WERI-Rb-1 (cell line): ENCODE measurements at regions not wholly inside any gene's neighbourhood (a gene's known extent, or its start where the extent isn't known, plus 50 kb on each side); places are given as distances from the start of the nearest gene placed in this dataset.
A peak's percentile ranks its signal among the peaks of the same experiment; 100 is the strongest.
"Not testable (repeated sequence)": the region's sequence is repeated elsewhere in the genome, so short reads cannot be mapped to it uniquely, and the experiment has no call there.

Experiments used
- DNase-seq: peaks from one replicate; pipeline ENCODE4 v3.0.0-alpha.2; 2020
- H3K27ac ChIP-seq: fragments of 250-450 bp; sonication (Bioruptor Pico); 2 replicates; pipeline ENCODE4 v1.5.1; 2020; ENCODE audit warnings: mild to moderate bottlenecking, moderate library complexity
- H3K27me3 ChIP-seq: fragments of 250-450 bp; sonication (Bioruptor Pico); 2 replicates; pipeline ENCODE4 v1.5.1; 2021; ENCODE audit warnings: mild to moderate bottlenecking, low read depth, moderate library complexity; ENCODE audit not compliant: insufficient read depth, severe bottlenecking
- H3K36me3 ChIP-seq: fragments of 250-450 bp; sonication (Bioruptor Pico); 2 replicates; pipeline ENCODE4 v1.5.1; 2020; ENCODE audit warnings: mild to moderate bottlenecking, moderate library complexity
- H3K4me3 ChIP-seq: 2 replicates; pipeline ENCODE4 v1.5.1; 2011; ENCODE audit warnings: low read depth, mild to moderate bottlenecking, control low read depth, low read length
- H3K9me3 ChIP-seq: fragments of 250-450 bp; sonication (Bioruptor Pico); 2 replicates; pipeline ENCODE4 v1.5.1; 2021; ENCODE audit warnings: mild to moderate bottlenecking, moderate library complexity; ENCODE audit not compliant: severe bottlenecking
- TF ChIP-seq, protein P1 (sequence below): IDR thresholded peaks from 2 replicates; pipeline ENCODE4 v1.5.1; 2011; ENCODE audit warnings: low read depth, mild to moderate bottlenecking, control low read depth, inconsistent platforms, low read length

DNA sequence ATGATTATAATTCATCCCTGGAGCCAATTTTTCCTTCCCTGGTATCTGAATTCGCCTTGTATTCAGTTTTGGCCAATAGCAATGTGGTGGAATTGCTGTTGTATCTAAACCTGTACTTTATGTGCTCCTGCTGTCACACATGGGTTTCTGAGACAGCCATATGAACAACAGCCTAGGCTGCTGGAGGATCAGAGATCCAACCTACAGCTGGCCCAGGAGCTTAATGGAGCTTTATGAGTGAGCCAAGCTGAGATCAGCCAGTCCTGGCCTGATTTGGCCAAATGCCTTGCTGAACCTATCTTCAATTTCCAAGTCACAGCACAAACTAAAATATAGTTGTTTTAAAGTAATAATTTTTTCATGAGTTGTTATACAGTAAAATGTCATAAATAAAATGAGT lies 1071.5 kb downstream of the PCDH7 start:
- Histone ChIP-seq H3K36me3 (no peaks in the 10 kb centered on the region), H3K9me3 (no peaks in the 10 kb centered on the region), H3K27me3 (no peaks in the 10 kb centered on the region), H3K27ac (peak overlapping the region; percentile 15), H3K4me3 (no peak overlapping the region)
- DNase-seq = peak; percentile 79
- TF ChIP-seq, protein P1, sequence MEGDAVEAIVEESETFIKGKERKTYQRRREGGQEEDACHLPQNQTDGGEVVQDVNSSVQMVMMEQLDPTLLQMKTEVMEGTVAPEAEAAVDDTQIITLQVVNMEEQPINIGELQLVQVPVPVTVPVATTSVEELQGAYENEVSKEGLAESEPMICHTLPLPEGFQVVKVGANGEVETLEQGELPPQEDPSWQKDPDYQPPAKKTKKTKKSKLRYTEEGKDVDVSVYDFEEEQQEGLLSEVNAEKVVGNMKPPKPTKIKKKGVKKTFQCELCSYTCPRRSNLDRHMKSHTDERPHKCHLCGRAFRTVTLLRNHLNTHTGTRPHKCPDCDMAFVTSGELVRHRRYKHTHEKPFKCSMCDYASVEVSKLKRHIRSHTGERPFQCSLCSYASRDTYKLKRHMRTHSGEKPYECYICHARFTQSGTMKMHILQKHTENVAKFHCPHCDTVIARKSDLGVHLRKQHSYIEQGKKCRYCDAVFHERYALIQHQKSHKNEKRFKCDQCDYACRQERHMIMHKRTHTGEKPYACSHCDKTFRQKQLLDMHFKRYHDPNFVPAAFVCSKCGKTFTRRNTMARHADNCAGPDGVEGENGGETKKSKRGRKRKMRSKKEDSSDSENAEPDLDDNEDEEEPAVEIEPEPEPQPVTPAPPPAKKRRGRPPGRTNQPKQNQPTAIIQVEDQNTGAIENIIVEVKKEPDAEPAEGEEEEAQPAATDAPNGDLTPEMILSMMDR = no peak

DNA sequence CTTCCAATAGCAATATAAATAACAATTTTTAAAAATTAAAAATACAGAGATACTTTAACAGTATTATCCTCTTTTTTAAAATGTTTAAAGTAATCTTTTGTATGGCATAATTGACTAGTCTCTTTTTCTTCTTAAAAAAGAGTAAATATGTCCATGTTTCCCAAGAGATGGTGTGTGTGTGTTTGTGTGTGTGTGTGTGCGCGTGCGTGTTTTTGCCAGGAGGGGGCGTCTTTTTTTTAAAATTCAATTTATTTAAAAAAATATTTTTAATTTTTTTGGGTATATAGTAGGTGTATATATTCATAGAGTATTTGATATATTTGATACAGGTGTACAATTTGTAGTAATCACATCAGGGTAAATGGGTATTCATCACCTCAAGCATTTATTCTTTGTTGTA lies 1073.7 kb downstream of the PCDH7 start:
- H3K27me3 ChIP-seq = no peaks in the 10 kb centered on the region
- no peak overlapping the region for H3K4me3 ChIP-seq
- H3K36me3 ChIP-seq = no peaks in the 10 kb centered on the region
- TF ChIP-seq, protein P1 = no peak
- H3K9me3 ChIP-seq = no peaks in the 10 kb centered on the region
- H3K27ac ChIP-seq = no peak overlapping the region
- no peak for DNase-seq

DNA sequence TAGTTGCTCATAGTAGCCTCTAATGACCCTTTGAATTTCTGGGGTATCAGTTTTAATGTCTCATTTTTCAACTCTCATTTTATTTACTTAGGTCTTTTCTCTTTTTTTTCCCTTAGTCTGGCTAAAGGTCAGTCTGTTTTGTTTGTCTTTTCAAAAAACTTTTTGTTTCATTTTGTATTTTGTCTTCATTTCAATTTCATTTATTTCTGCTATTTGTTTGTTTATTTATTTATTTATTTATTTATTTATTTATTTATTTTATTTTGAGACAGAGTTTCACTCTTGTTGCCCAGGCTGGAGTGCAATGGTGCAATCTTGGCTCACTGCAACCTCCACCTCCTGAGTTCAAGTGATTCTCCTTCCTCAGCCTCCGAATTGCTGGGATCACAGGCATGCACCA lies 1076.9 kb downstream of the PCDH7 start:
- DNase-seq, H3K4me3 ChIP-seq, H3K27me3 ChIP-seq, H3K27ac ChIP-seq, H3K36me3 ChIP-seq, H3K9me3 ChIP-seq: not testable (repeated sequence)

DNA sequence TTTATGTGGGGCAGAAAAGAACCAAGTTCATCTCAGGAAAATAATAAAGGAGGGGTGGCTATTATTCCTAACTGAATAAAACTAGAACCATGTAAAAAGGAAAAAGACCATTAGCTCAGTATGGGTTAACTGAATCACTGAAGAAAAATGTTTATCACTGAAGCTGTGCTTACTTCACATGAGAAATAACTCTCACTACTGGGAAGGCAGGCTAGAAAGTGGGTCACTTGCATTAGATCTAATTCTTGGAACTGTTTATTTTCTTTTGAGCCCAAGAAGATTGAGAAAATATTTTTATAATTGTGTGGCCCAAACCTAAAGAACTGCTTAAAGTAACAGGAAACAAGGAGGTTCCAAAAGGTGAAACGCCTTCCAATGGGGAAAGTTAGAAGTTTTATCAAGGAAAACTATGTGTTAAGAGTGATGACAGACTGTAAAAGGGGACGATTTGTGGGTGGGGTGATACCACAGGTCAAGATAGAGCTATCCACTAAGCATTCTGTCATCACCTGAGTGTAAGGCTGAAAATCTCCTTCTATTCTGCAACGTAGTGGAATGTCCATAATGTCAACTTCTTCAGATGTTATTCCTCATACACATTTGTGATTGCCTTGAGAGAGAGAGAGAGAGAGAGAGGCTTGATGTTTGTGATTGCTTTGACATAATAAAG lies 1083.5 kb downstream of the PCDH7 start:
- Histone ChIP-seq H3K4me3 (no peak overlapping the region), H3K36me3 (no peaks in the 10 kb centered on the region), H3K27ac (no peak overlapping the region), H3K9me3 (no peaks in the 10 kb centered on the region), H3K27me3 (no peaks in the 10 kb centered on the region)
- TF ChIP-seq, protein P1 = no peak
- no peak for DNase-seq

DNA sequence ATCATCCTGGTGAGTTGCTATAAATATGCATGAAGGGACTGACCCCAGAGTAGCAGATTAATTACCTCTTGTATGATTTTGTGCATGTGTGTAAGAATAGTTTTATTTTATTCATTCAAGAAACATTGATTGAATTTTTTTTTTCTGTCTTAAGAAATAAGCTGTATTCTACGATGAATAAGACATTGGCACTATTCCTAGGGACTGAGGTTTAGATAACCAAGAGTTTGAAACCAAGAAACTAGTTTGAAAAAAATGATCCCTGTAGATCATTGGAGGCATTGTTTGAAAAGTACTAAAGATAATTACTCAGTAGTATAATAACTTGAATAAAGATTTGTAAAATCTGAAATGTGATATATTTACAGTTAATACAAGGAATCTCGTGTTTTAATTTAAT lies 1086.9 kb downstream of the PCDH7 start:
- no peak for DNase-seq
- TF ChIP-seq, protein P1 = no peak
- Histone ChIP-seq H3K27ac (no peak overlapping the region), H3K36me3 (no peaks in the 10 kb centered on the region), H3K4me3 (no peak overlapping the region), H3K9me3 (no peaks in the 10 kb centered on the region), H3K27me3 (no peaks in the 10 kb centered on the region)

DNA sequence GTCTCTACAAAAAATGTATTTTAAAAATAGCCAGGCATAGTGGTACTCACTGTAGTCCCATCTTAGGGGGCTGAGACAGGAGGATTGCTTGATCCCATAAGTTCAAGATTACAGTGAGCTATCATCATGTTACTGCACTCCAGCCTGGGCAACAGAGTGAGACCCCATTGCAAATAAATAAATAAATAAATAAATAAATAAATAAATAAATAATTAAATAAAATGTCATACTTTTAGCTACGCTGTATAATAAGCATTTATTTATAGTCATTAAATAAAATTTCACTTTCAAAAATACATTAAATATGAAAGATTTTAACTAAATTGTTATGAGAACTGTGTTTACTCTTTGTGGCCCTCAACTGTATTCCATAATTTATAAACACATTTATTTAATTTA lies 1124.2 kb downstream of the PCDH7 start:
- no peak for DNase-seq
- Histone ChIP-seq H3K27ac (no peak overlapping the region), H3K36me3 (no peaks in the 10 kb centered on the region), H3K4me3 (no peak overlapping the region), H3K9me3 (peaks cover 6% of the 10 kb centered on the region), H3K27me3 (no peaks in the 10 kb centered on the region)
- TF ChIP-seq, protein P1 = no peak
